ENCODE measurements at regions not wholly inside any gene's neighbourhood (a gene's known extent, or its start where the extent isn't known, plus 50 kb on each side); places are given as distances from the start of the nearest gene placed in this dataset.
A peak's percentile ranks its signal among the peaks of the same experiment; 100 is the strongest.

- Mint-ChIP-seq H3K9me3 (peaks cover 20% of the 10 kb centered on the region), H3K4me3 (no peak overlapping the region), H3K27ac (no peak overlapping the region), H3K4me1 (ENCODE audit: low read depth) (peaks cover 5% of the 10 kb centered on the region), H3K27me3 (ENCODE audit: insufficient read depth) (no peaks in the 10 kb centered on the region), H3K36me3 (ENCODE audit: low read depth) (0 out of 2 replicates have a peak, but pooled peaks cover 6% of the 10 kb centered on the region)
- TF ChIP-seq, protein P1, sequence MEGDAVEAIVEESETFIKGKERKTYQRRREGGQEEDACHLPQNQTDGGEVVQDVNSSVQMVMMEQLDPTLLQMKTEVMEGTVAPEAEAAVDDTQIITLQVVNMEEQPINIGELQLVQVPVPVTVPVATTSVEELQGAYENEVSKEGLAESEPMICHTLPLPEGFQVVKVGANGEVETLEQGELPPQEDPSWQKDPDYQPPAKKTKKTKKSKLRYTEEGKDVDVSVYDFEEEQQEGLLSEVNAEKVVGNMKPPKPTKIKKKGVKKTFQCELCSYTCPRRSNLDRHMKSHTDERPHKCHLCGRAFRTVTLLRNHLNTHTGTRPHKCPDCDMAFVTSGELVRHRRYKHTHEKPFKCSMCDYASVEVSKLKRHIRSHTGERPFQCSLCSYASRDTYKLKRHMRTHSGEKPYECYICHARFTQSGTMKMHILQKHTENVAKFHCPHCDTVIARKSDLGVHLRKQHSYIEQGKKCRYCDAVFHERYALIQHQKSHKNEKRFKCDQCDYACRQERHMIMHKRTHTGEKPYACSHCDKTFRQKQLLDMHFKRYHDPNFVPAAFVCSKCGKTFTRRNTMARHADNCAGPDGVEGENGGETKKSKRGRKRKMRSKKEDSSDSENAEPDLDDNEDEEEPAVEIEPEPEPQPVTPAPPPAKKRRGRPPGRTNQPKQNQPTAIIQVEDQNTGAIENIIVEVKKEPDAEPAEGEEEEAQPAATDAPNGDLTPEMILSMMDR (IDR thresholded peaks at IDR 0.05): peak; percentile 41
- no peak for DNase-seq
These were observed 52.2 kb upstream of the MKI67 start for GRCh38 chr10:128178302-128178958.

DNA sequence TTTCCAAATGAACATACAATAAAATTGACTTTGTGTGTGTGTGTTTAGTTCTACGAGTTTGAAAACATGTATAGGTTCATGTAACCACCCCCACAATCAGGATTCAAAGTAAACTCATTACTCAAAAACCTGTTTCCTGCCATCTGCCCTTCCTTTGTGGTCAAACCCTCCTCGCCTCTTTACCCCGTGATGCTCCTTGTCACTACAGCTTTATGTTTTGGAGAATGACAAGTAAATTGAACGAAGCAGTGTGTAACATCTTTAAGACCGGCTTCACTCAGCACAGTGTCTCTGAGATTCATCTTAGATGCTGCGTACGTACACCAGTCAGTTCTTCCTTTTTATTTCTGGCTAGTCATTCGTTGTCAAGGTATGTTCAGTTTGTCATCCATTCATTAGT lies 54.6 kb upstream of the MKI67 start:
- H3K27ac Mint-ChIP-seq: no peak overlapping the region
- no peaks in the 10 kb centered on the region for H3K36me3 Mint-ChIP-seq (ENCODE audit: low read depth)
- H3K4me1 Mint-ChIP-seq (ENCODE audit: low read depth): no peaks in the 10 kb centered on the region
- H3K9me3 Mint-ChIP-seq: peaks cover 5% of the 10 kb centered on the region; the same call in 1 of the 2 replicates
- TF ChIP-seq, protein P1 (IDR thresholded peaks at IDR 0.05): no peak
- H3K4me3 Mint-ChIP-seq: no peak overlapping the region
- DNase-seq: no peak
- no peaks in the 10 kb centered on the region for H3K27me3 Mint-ChIP-seq (ENCODE audit: insufficient read depth)

DNA sequence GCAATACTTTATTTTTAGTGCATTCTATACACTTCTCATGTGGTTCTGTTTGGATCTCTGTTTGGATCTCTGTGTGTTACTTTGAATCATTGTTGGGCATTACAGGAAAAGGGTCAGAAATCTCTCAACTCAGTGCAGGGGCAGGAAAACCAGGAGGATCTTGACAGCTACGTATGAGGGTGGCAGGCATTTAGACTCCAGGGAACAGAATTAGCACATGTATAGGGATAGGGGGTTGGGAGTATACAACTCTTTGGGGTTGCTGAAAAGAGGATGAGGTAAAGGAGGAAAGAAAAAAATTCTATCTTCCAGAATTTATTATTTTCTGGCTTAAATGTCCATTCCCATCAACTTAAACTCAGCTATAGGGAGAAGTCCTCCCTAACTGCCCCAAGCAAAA lies 59.4 kb upstream of the MKI67 start:
- H3K27me3 Mint-ChIP-seq (ENCODE audit: insufficient read depth): no peaks in the 10 kb centered on the region; the same call in 1 of the 2 replicates
- H3K27ac Mint-ChIP-seq: no peak overlapping the region
- H3K4me1 Mint-ChIP-seq (ENCODE audit: low read depth): no peaks in the 10 kb centered on the region
- no peak for DNase-seq
- H3K36me3 Mint-ChIP-seq (ENCODE audit: low read depth): no peaks in the 10 kb centered on the region
- TF ChIP-seq, protein P1 (IDR thresholded peaks at IDR 0.05): no peak
- H3K9me3 Mint-ChIP-seq: peaks cover 9% of the 10 kb centered on the region; the same call in 1 of the 2 replicates
- H3K4me3 Mint-ChIP-seq: no peak overlapping the region

- H3K27me3 Mint-ChIP-seq (ENCODE audit: insufficient read depth): no peaks in the 10 kb centered on the region; the same call in 1 of the 2 replicates
- H3K4me1 Mint-ChIP-seq (ENCODE audit: low read depth): no peaks in the 10 kb centered on the region
- H3K4me3 Mint-ChIP-seq: no peak overlapping the region
- TF ChIP-seq, protein P1 (IDR thresholded peaks at IDR 0.05): no peak
- H3K9me3 Mint-ChIP-seq: peaks cover 11% of the 10 kb centered on the region; the same call in 1 of the 2 replicates
- H3K27ac Mint-ChIP-seq: no peak overlapping the region
- no peak for DNase-seq
- H3K36me3 Mint-ChIP-seq (ENCODE audit: low read depth): no peaks in the 10 kb centered on the region
These were observed 61.0 kb upstream of the MKI67 start for GRCh38 chr10:128186959-128187787.

- no peak overlapping the region for H3K4me3 Mint-ChIP-seq
- no peak overlapping the region for H3K27ac Mint-ChIP-seq
- H3K27me3 Mint-ChIP-seq (ENCODE audit: insufficient read depth): no peaks in the 10 kb centered on the region; the same call in 1 of the 2 replicates
- no peaks in the 10 kb centered on the region for H3K36me3 Mint-ChIP-seq (ENCODE audit: low read depth)
- peaks cover 16% of the 10 kb centered on the region; the same call in 1 of the 2 replicates for H3K9me3 Mint-ChIP-seq
- DNase-seq: no peak
- TF ChIP-seq, protein P1 (IDR thresholded peaks at IDR 0.05): no peak
- H3K4me1 Mint-ChIP-seq (ENCODE audit: low read depth): no peaks in the 10 kb centered on the region
These were observed 61.6 kb upstream of the MKI67 start for GRCh38 chr10:128187788-128188185.

Data from HFFc6 (cell line).